Nucleus accumbens (tissue), 56 donors: ENCODE measurements at regions not wholly inside any gene's neighbourhood (a gene's known extent, or its start where the extent isn't known, plus 50 kb on each side); places are given as distances from the start of the nearest gene placed in this dataset.

Experiments
- DNase-seq, 56 donors: peaks; one replicate each; lab custom pipeline; 2025; lab: John Stamatoyannopoulos, UW

DNA sequence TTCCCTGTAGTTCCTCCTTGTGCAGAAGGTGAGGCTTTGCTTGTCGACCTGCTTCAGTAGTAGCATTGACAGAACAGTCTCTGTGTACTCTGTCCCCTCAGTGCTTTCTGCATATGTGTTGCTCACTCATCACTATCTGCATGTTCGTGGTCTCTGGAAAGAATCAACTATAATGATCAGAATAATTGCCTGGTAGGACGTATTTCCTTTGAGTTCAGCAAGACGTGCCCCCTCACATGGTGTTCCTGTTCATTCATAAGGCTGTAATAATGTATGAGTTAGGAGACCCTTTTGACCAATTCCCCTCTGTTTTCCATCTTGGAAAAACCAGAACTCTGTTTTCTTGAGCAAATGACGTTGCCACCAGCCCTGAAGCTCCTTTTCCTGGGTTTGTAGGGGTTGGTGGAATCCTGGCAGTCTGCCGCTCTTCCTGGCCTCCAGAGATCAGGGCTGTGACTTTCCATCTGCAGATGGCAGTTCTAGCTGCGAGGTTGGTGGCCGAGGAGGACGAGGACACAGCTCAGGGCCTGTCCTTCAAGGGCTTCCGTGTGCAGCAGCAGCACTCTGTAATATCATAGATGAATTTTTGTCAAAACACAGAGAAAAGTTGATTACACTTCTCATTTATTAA lies 61.9 kb downstream of the EXOSC2 start:
- DNase-seq: no peak

GRCh38 chr9:130756037-130756436 lies 62.5 kb downstream of the EXOSC2 start:
- no peak for DNase-seq

GRCh38 chr9:130756455-130757152 lies 63.0 kb downstream of the EXOSC2 start:
- DNase-seq: no peak

DNA sequence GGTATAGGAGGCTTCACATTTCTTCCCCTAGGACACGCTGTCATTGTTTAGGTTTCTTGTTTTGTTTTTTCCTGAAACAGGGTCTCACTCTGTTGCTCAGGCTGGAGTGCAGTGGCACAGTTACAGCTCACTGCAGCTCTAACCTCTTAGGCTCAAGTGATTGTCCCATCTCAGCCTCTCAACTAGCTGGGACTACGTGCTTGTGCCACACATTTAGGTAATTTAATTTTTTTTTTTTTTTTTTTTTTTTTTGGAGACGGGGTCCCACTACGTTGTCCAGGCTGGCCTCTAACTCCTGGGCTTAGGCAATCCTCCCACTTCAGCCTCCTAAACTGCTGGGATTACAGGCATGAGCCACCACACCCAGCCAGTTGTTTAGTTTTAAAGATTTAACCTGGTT lies 66.2 kb downstream of the EXOSC2 start:
- DNase-seq: no peak

GRCh38 chr9:130763331-130764171 lies 70.0 kb downstream of the EXOSC2 start:
- no peak for DNase-seq

- DNase-seq: no peak
Measured at GRCh38 chr9:130765137-130766020, 69.7 kb upstream of the ABL1 start.

- peak in 1 of 56 donors; percentile 5 for DNase-seq
Measured at GRCh38 chr9:130766021-130766926, 68.8 kb upstream of the ABL1 start.

- peak in 3 of 56 donors; percentile 9 to 21 (median 20) for DNase-seq
Measured at GRCh38 chr9:130766927-130767307, 68.1 kb upstream of the ABL1 start.

GRCh38 chr9:130768265-130768664 lies 66.8 kb upstream of the ABL1 start:
- DNase-seq: peak in 4 of 56 donors; percentile 5 to 32 (median 17)

DNA sequence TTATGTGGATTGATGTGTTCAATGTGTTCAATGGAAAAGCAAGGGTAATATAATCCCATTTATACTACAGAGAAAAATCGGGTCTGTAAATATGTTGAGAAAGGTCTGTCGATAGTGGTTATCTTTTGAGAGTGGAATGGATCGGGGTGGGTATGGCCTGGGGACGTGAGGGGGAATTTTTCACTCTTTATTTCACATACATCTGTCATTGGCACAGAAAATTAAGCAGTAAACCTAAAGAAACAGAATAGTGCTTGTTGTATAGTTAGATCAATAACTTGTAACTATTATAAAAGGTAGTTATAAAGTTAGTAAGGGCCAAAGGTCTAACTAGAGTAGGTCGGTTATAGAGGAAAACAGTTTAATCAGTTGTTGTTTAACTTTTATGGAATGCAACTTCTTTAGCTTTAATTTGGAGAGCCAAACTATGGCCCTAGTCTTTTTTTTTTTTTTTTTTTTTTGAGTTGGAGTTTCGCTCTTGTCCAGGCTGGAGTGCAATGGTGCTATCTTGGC lies 66.1 kb upstream of the ABL1 start:
- DNase-seq: no peak

DNA sequence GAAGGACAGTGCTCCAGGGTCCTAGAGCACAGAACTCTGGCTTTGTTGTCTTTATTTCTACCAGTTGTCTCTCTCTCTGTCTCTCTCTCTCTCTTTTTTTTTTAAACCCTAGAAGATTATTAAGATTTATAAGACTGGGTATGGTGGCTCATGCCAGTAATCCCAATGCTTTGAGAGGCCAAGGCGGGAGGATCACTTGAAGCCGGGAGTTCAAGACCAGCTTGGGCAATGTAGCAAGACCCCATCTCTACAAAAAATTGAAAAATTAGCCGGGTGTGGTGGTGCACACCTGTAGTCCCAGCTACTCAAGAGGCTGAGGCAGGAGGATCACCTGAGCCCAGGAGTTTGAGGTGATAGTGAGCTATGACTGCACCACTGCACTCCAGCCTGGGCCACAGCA lies 65.0 kb upstream of the ABL1 start:
- DNase-seq: no peak

- no peak for DNase-seq
Measured at GRCh38 chr9:130770679-130771442, 64.2 kb upstream of the ABL1 start.

- DNase-seq: no peak
Measured at GRCh38 chr9:130772185-130772584, 62.9 kb upstream of the ABL1 start.

GRCh38 chr9:130774183-130774582 lies 60.9 kb upstream of the ABL1 start:
- no peak for DNase-seq

GRCh38 chr9:130775336-130775991 lies 59.6 kb upstream of the ABL1 start:
- no peak for DNase-seq

DNA sequence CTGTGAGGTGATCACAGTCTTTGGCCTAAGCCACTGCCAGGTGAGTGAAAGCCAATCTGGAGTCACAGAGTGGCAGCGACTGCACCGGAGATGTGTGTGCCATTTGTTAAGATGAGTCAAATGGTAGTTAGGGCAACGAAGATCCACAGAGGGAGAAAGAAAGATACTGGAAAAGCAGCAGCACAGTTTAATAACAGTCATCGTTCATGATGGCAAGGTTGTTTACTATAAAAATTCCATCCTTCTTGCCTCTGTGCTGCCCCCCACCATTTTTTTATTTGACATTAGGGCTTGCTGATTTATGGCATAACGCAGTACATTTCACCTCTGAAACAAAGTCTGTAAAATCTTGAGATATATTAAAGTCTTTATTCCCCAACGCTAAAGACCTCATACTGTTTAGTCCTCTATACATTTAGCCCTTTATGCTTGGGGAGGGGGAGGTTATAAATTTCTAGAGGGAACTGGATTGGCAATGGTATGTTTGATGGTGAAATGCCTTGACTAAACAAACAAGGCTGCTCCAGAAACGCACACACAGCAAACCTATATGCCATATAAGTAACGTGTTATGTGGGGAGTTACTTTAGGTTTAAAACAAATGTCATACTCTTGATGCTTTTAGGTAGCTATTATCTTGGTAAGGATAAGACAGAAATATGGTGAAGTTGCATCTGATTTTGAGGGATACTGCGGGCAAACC lies 55.8 kb upstream of the ABL1 start:
- DNase-seq: peak in 2 of 56 donors; percentile 6 to 24

DNA sequence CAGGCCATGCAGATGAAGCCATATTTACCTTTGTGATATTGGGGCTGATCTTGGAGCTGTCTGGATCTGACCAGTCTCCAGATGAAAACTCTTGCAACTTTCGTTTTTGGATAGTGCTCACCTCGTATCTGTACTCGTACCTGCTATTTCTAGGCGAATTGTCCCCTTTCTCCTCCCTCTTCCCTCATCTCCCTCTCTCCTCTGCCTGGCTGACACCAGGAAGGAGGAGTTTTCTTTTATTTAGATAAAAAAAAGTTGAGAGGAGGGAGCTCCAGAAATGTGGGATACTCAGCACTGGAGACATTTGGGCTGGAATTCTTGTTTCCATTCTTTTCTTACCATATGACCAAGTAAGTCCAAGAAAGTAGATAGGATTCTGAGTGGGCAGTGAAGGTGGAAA lies 54.6 kb upstream of the ABL1 start:
- DNase-seq: no peak
